ENCODE measurements at regions not wholly inside any gene's neighbourhood (a gene's known extent, or its start where the extent isn't known, plus 50 kb on each side); places are given as distances from the start of the nearest gene placed in this dataset.

GRCh38 chr5:120007598-120007997, 378.2 kb downstream of the FAM170A start:
- no peak for DNase-seq (ENCODE audit: low spot score)
- TF ChIP-seq, protein P1, sequence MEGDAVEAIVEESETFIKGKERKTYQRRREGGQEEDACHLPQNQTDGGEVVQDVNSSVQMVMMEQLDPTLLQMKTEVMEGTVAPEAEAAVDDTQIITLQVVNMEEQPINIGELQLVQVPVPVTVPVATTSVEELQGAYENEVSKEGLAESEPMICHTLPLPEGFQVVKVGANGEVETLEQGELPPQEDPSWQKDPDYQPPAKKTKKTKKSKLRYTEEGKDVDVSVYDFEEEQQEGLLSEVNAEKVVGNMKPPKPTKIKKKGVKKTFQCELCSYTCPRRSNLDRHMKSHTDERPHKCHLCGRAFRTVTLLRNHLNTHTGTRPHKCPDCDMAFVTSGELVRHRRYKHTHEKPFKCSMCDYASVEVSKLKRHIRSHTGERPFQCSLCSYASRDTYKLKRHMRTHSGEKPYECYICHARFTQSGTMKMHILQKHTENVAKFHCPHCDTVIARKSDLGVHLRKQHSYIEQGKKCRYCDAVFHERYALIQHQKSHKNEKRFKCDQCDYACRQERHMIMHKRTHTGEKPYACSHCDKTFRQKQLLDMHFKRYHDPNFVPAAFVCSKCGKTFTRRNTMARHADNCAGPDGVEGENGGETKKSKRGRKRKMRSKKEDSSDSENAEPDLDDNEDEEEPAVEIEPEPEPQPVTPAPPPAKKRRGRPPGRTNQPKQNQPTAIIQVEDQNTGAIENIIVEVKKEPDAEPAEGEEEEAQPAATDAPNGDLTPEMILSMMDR (IDR thresholded peaks at IDR 0.05; ENCODE audit: extremely low read depth, missing control alignments), result no peak

GRCh38 chr5:120012431-120012830, 383.1 kb downstream of the FAM170A start:
- DNase-seq (ENCODE audit: low spot score), result no peak
- TF ChIP-seq, protein P1 (IDR thresholded peaks at IDR 0.05; ENCODE audit: extremely low read depth, missing control alignments), result no peak

- no peak for DNase-seq (ENCODE audit: low spot score)
- TF ChIP-seq, protein P1 (IDR thresholded peaks at IDR 0.05; ENCODE audit: extremely low read depth, missing control alignments), result no peak
Observed at GRCh38 chr5:120014535-120014934, 385.2 kb downstream of the FAM170A start.

GRCh38 chr5:120016717-120017382, 387.5 kb downstream of the FAM170A start:
- no peak for DNase-seq (ENCODE audit: low spot score)
- TF ChIP-seq, protein P1 (IDR thresholded peaks at IDR 0.05; ENCODE audit: extremely low read depth, missing control alignments), result no peak

DNA sequence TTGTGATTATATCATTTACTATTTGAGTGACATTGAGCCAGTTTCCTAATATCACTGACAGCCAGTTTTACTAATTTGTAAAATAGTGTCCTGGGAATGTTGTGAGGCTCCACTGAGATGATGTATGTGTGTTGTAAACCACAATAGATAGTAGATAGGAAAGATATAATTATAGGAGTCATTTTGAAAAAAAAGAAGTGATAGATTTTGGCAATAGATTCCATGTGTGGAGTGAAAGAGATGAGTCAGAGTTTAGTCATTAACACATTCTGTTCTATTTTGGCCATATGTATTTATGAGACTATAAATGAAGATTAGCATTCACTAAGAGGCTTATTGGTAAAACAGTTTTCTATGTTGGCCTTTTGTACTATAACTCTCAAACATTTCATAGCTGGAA, 388.2 kb downstream of the FAM170A start:
- DNase-seq (ENCODE audit: low spot score), result no peak
- TF ChIP-seq, protein P1 (IDR thresholded peaks at IDR 0.05; ENCODE audit: extremely low read depth, missing control alignments), result no peak

GRCh38 chr5:120035181-120035580, 405.8 kb downstream of the FAM170A start:
- TF ChIP-seq, protein P1 (IDR thresholded peaks at IDR 0.05; ENCODE audit: extremely low read depth, missing control alignments), result no peak
- DNase-seq (ENCODE audit: low spot score), result no peak

DNA sequence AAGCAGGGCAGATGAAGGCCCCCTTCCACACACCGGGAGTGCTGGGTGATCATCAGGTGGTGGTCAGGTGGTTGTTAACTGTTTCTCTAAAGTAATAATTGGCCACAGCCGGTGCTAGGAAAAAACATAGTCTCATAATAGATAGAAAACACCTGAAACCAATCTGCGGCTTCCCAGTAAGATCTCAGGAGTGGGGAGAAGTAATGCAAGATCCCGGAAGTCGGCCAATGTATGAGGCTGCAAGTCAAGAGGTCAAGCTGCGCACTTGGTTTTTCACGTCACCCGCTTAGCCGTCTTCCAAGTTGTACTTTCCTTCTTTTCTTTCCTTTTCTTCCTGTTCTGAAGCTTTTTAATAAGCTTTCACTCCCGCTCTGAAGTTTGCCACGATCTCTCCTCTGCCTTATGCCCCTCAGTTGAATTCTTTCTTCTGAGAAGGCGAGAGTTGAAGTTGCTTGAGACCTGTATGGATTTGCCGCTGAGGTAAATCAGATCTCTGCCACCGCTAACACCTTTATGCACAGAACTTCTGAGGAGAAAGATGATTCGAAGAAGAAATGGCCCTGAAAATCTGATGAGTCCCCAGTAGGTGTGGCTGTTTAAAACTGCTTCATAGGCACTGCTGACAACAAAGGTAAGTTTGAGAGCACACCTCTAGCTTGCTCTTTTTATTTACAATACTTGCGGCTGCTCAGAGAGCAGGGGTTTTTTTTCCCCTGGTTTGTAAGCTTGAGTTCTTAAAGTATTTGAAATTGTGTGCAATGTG, 406.6 kb downstream of the FAM170A start:
- TF ChIP-seq, protein P1 (IDR thresholded peaks at IDR 0.05; ENCODE audit: extremely low read depth, missing control alignments), result no peak
- DNase-seq (ENCODE audit: low spot score), result no peak

Data from GM20000 (cell line).